ENCODE measurements at regions not wholly inside any gene's neighbourhood (a gene's known extent, or its start where the extent isn't known, plus 50 kb on each side); places are given as distances from the start of the nearest gene placed in this dataset.

GRCh38 chr12:114790276-114790675 lies 106.3 kb upstream of the TBX3 start:
- Histone ChIP-seq H3K36me3 (no peaks in the 10 kb centered on the region), H3K9me3 (no peaks in the 10 kb centered on the region), H3K27me3 (no peaks in the 10 kb centered on the region), H3K4me1 (no peaks in the 10 kb centered on the region), H3K4me3 (no peak overlapping the region), H3K27ac (no peak overlapping the region)
- intact Hi-C loops (cut with DNase I; ENCODE audit: low total_unique reads), result no loop called here
- in situ Hi-C loops (cut with MboI; ENCODE audit: low sequenced_read_pairs in 4 of 4), result no loop called here
- ATAC-seq, result no peak
- TF ChIP-seq CTCF (IDR thresholded peaks at IDR 0.05 in 4 of 5, conservative IDR thresholded peaks at IDR 0.05 in 1 of 5) (no peak), POLR2A (IDR thresholded peaks at IDR 0.05) (no peak)
- DNase-seq, result no peak

GRCh38 chr12:114789821-114790220 lies 105.8 kb upstream of the TBX3 start:
- DNase-seq (no peak), ATAC-seq (no peak)
- TF ChIP-seq POLR2A (IDR thresholded peaks at IDR 0.05) (no peak), CTCF (IDR thresholded peaks at IDR 0.05 in 4 of 5, conservative IDR thresholded peaks at IDR 0.05 in 1 of 5) (no peak)
- H3K4me1 ChIP-seq, result no peaks in the 10 kb centered on the region
- H3K4me3 ChIP-seq, result no peak overlapping the region
- intact Hi-C loops (cut with DNase I; ENCODE audit: low total_unique reads), result no loop called here
- in situ Hi-C loops (cut with MboI; ENCODE audit: low sequenced_read_pairs in 4 of 4), result no loop called here
- no peak overlapping the region for H3K27ac ChIP-seq
- no peaks in the 10 kb centered on the region for H3K27me3 ChIP-seq
- no peaks in the 10 kb centered on the region for H3K36me3 ChIP-seq
- no peaks in the 10 kb centered on the region for H3K9me3 ChIP-seq

GRCh38 chr12:114789276-114789675 lies 105.3 kb upstream of the TBX3 start:
- H3K36me3 ChIP-seq, result no peaks in the 10 kb centered on the region
- no peak for TF ChIP-seq POLR2A (IDR thresholded peaks at IDR 0.05)
- no peak for TF ChIP-seq CTCF (IDR thresholded peaks at IDR 0.05 in 4 of 5, conservative IDR thresholded peaks at IDR 0.05 in 1 of 5)
- intact Hi-C loops (cut with DNase I; ENCODE audit: low total_unique reads) (no loop called here), in situ Hi-C loops (cut with MboI; ENCODE audit: low sequenced_read_pairs in 4 of 4) (no loop called here)
- H3K27me3 ChIP-seq, result no peaks in the 10 kb centered on the region
- H3K9me3 ChIP-seq, result no peaks in the 10 kb centered on the region
- ATAC-seq, result no peak
- no peak overlapping the region for H3K27ac ChIP-seq
- DNase-seq, result no peak
- no peaks in the 10 kb centered on the region for H3K4me1 ChIP-seq
- no peak overlapping the region for H3K4me3 ChIP-seq

- TF ChIP-seq CTCF (IDR thresholded peaks at IDR 0.05 in 4 of 5, conservative IDR thresholded peaks at IDR 0.05 in 1 of 5), result no peak
- no peak for TF ChIP-seq POLR2A (IDR thresholded peaks at IDR 0.05)
Measured at GRCh38 chr12:114784526-114784925, 100.6 kb upstream of the TBX3 start.

GRCh38 chr12:114783089-114783618 lies 99.2 kb upstream of the TBX3 start:
- Histone ChIP-seq H3K36me3 (no peaks in the 10 kb centered on the region), H3K27me3 (no peaks in the 10 kb centered on the region), H3K27ac (no peak overlapping the region), H3K4me1 (no peaks in the 10 kb centered on the region), H3K4me3 (no peak overlapping the region), H3K9me3 (no peaks in the 10 kb centered on the region)
- DNase-seq, result no peak
- intact Hi-C loops (cut with DNase I; ENCODE audit: low total_unique reads) (no loop called here), in situ Hi-C loops (cut with MboI; ENCODE audit: low sequenced_read_pairs in 4 of 4) (no loop called here)
- ATAC-seq, result no peak
- TF ChIP-seq POLR2A (IDR thresholded peaks at IDR 0.05), result no peak
- TF ChIP-seq CTCF (IDR thresholded peaks at IDR 0.05 in 4 of 5, conservative IDR thresholded peaks at IDR 0.05 in 1 of 5), result no peak

More at GRCh38 chr12:114784526-114784925, 100.6 kb upstream of the TBX3 start:
- H3K4me1 ChIP-seq, result no peaks in the 10 kb centered on the region
- no peaks in the 10 kb centered on the region for H3K27me3 ChIP-seq
- in situ Hi-C loops (cut with MboI; ENCODE audit: low sequenced_read_pairs in 4 of 4) (no loop called here), intact Hi-C loops (cut with DNase I; ENCODE audit: low total_unique reads) (no loop called here)
- H3K36me3 ChIP-seq, result no peaks in the 10 kb centered on the region
- no peaks in the 10 kb centered on the region for H3K9me3 ChIP-seq
- no peak overlapping the region for H3K27ac ChIP-seq
- DNase-seq, result no peak
- no peak for ATAC-seq
- H3K4me3 ChIP-seq, result no peak overlapping the region

All from gastrocnemius medialis (tissue), 4 donors.